ENCODE measurements at regions not wholly inside any gene's neighbourhood (a gene's known extent, or its start where the extent isn't known, plus 50 kb on each side); places are given as distances from the start of the nearest gene placed in this dataset.
A peak's percentile ranks its signal among the peaks of the same experiment; 100 is the strongest.

- no peak overlapping the region for H3K4me3 ChIP-seq (ENCODE audit: low read length)
- no peaks in the 10 kb centered on the region for H3K9me3 ChIP-seq (ENCODE audit: control insufficient read depth, low read length)
- no peak overlapping the region for H3K27ac ChIP-seq (ENCODE audit: low read length)
- H3K27me3 ChIP-seq (ENCODE audit: control insufficient read depth, insufficient read depth): no peaks in the 10 kb centered on the region
- no peak for ATAC-seq
- DNase-seq: no peak
- intact Hi-C loops (cut with DNase I): no loop called here
- no peaks in the 10 kb centered on the region for H3K4me1 ChIP-seq (ENCODE audit: control insufficient read depth, insufficient read depth, low read length)
Measured at GRCh38 chr17:33499040-33499439, 205.9 kb upstream of the ASIC2 start.

- Histone ChIP-seq H3K27ac (ENCODE audit: low read length) (no peak overlapping the region), H3K27me3 (ENCODE audit: control insufficient read depth, insufficient read depth) (no peaks in the 10 kb centered on the region), H3K9me3 (ENCODE audit: control insufficient read depth, low read length) (no peaks in the 10 kb centered on the region), H3K4me1 (ENCODE audit: control insufficient read depth, insufficient read depth, low read length) (no peaks in the 10 kb centered on the region), H3K4me3 (ENCODE audit: low read length) (no peak overlapping the region)
- intact Hi-C loops (cut with DNase I): no loop called here
- 19% methylated on average over 3 of the region's 3 CpGs for WGBS
- DNase-seq (no peak), ATAC-seq (peak in 1 of 2 donors; percentile 66)
Measured at GRCh38 chr17:33500151-33500550, 207.1 kb upstream of the ASIC2 start.

- Histone ChIP-seq H3K27me3 (ENCODE audit: control insufficient read depth, insufficient read depth) (no peaks in the 10 kb centered on the region), H3K4me3 (ENCODE audit: low read length) (no peak overlapping the region), H3K9me3 (ENCODE audit: control insufficient read depth, low read length) (no peaks in the 10 kb centered on the region), H3K4me1 (ENCODE audit: control insufficient read depth, insufficient read depth, low read length) (no peaks in the 10 kb centered on the region), H3K27ac (ENCODE audit: low read length) (no peak overlapping the region)
- DNase-seq: no peak
- WGBS: 85% methylated on average over 6 of the region's 6 CpGs
- ATAC-seq: no peak
- intact Hi-C loops (cut with DNase I): no loop called here
Measured at GRCh38 chr17:33501185-33501584, 208.1 kb upstream of the ASIC2 start.

GRCh38 chr17:33504571-33504970 lies 211.5 kb upstream of the ASIC2 start:
- intact Hi-C loops (cut with DNase I): no loop called here
- Histone ChIP-seq H3K4me3 (ENCODE audit: low read length) (no peak overlapping the region), H3K9me3 (ENCODE audit: control insufficient read depth, low read length) (no peaks in the 10 kb centered on the region), H3K27ac (ENCODE audit: low read length) (no peak overlapping the region), H3K4me1 (ENCODE audit: control insufficient read depth, insufficient read depth, low read length) (peaks cover 2% of the 10 kb centered on the region), H3K27me3 (ENCODE audit: control insufficient read depth, insufficient read depth) (no peaks in the 10 kb centered on the region)
- ATAC-seq (no peak), DNase-seq (no peak)
- 89% methylated on average over 2 of the region's 2 CpGs for WGBS

- ATAC-seq (peak in 1 of 2 donors; percentile 63), DNase-seq (no peak)
- WGBS: 50% methylated on average over 11 of the region's 11 CpGs
- Histone ChIP-seq H3K4me3 (ENCODE audit: low read length) (no peak overlapping the region), H3K4me1 (ENCODE audit: control insufficient read depth, insufficient read depth, low read length) (peaks cover 2% of the 10 kb centered on the region), H3K27me3 (ENCODE audit: control insufficient read depth, insufficient read depth) (no peaks in the 10 kb centered on the region), H3K9me3 (ENCODE audit: control insufficient read depth, low read length) (no peaks in the 10 kb centered on the region), H3K27ac (ENCODE audit: low read length) (no peak overlapping the region)
- intact Hi-C loops (cut with DNase I): no loop called here
Measured at GRCh38 chr17:33506889-33507650, 214.0 kb upstream of the ASIC2 start.

- Histone ChIP-seq H3K27me3 (ENCODE audit: control insufficient read depth, insufficient read depth) (no peaks in the 10 kb centered on the region), H3K27ac (ENCODE audit: low read length) (no peak overlapping the region), H3K4me1 (ENCODE audit: control insufficient read depth, insufficient read depth, low read length) (peaks cover 2% of the 10 kb centered on the region), H3K9me3 (ENCODE audit: control insufficient read depth, low read length) (no peaks in the 10 kb centered on the region), H3K4me3 (ENCODE audit: low read length) (no peak overlapping the region)
- intact Hi-C loops (cut with DNase I): no loop called here
- DNase-seq (no peak), ATAC-seq (no peak)
- WGBS: 76% methylated on average over 3 of the region's 3 CpGs
Measured at GRCh38 chr17:33508215-33508614, 215.1 kb upstream of the ASIC2 start.

- Histone ChIP-seq H3K4me1 (ENCODE audit: control insufficient read depth, insufficient read depth, low read length) (peaks cover 2% of the 10 kb centered on the region), H3K9me3 (ENCODE audit: control insufficient read depth, low read length) (no peaks in the 10 kb centered on the region), H3K4me3 (ENCODE audit: low read length) (no peak overlapping the region), H3K27ac (ENCODE audit: low read length) (no peak overlapping the region), H3K27me3 (ENCODE audit: control insufficient read depth, insufficient read depth) (no peaks in the 10 kb centered on the region)
- 77% methylated on average over 8 of the region's 8 CpGs for WGBS
- ATAC-seq (no peak), DNase-seq (no peak)
- intact Hi-C loops (cut with DNase I): no loop called here
Measured at GRCh38 chr17:33509331-33509730, 216.2 kb upstream of the ASIC2 start.

GRCh38 chr17:33511670-33512069 lies 218.6 kb upstream of the ASIC2 start:
- ATAC-seq (no peak), DNase-seq (no peak)
- Histone ChIP-seq H3K4me3 (ENCODE audit: low read length) (no peak overlapping the region), H3K27ac (ENCODE audit: low read length) (no peak overlapping the region), H3K27me3 (ENCODE audit: control insufficient read depth, insufficient read depth) (no peaks in the 10 kb centered on the region), H3K9me3 (ENCODE audit: control insufficient read depth, low read length) (no peaks in the 10 kb centered on the region), H3K4me1 (ENCODE audit: control insufficient read depth, insufficient read depth, low read length) (peaks cover 2% of the 10 kb centered on the region)
- WGBS: 68% methylated on average over 2 of the region's 2 CpGs
- intact Hi-C loops (cut with DNase I): no loop called here

- Histone ChIP-seq H3K9me3 (ENCODE audit: control insufficient read depth, low read length) (no peaks in the 10 kb centered on the region), H3K27ac (ENCODE audit: low read length) (no peak overlapping the region), H3K4me1 (ENCODE audit: control insufficient read depth, insufficient read depth, low read length) (no peaks in the 10 kb centered on the region), H3K4me3 (ENCODE audit: low read length) (no peak overlapping the region), H3K27me3 (ENCODE audit: control insufficient read depth, insufficient read depth) (no peaks in the 10 kb centered on the region)
- ATAC-seq: no peak
- no peak for DNase-seq
- intact Hi-C loops (cut with DNase I): no loop called here
Measured at GRCh38 chr17:33512113-33512512, 219.0 kb upstream of the ASIC2 start.

- no peak for ATAC-seq
- no peak overlapping the region for H3K27ac ChIP-seq (ENCODE audit: low read length)
- intact Hi-C loops (cut with DNase I): no loop called here
Measured at GRCh38 chr17:33513769-33514168, 220.7 kb upstream of the ASIC2 start.

GRCh38 chr17:33514369-33514768 lies 221.3 kb upstream of the ASIC2 start:
- Histone ChIP-seq H3K4me1 (ENCODE audit: control insufficient read depth, insufficient read depth, low read length) (no peaks in the 10 kb centered on the region), H3K9me3 (ENCODE audit: control insufficient read depth, low read length) (no peaks in the 10 kb centered on the region), H3K27me3 (ENCODE audit: control insufficient read depth, insufficient read depth) (no peaks in the 10 kb centered on the region), H3K27ac (ENCODE audit: low read length) (no peak overlapping the region), H3K4me3 (ENCODE audit: low read length) (no peak overlapping the region)
- intact Hi-C loops (cut with DNase I): no loop called here
- WGBS: 92% methylated on average over 6 of the region's 6 CpGs
- DNase-seq (no peak), ATAC-seq (no peak)

More at GRCh38 chr17:33513769-33514168, 220.7 kb upstream of the ASIC2 start:
- Histone ChIP-seq H3K9me3 (ENCODE audit: control insufficient read depth, low read length) (no peaks in the 10 kb centered on the region), H3K4me3 (ENCODE audit: low read length) (no peak overlapping the region), H3K27me3 (ENCODE audit: control insufficient read depth, insufficient read depth) (no peaks in the 10 kb centered on the region), H3K4me1 (ENCODE audit: control insufficient read depth, insufficient read depth, low read length) (no peaks in the 10 kb centered on the region)
- no peak for DNase-seq
- WGBS: 84% methylated on average over 5 of the region's 5 CpGs

- DNase-seq (no peak), ATAC-seq (no peak)
- 53% methylated on average over 7 of the region's 7 CpGs for WGBS
- H3K27me3 ChIP-seq (ENCODE audit: control insufficient read depth, insufficient read depth): no peaks in the 10 kb centered on the region
- intact Hi-C loops (cut with DNase I): no loop called here
- no peak overlapping the region for H3K4me3 ChIP-seq (ENCODE audit: low read length)
- no peaks in the 10 kb centered on the region for H3K4me1 ChIP-seq (ENCODE audit: control insufficient read depth, insufficient read depth, low read length)
- H3K27ac ChIP-seq (ENCODE audit: low read length): no peak overlapping the region
- H3K9me3 ChIP-seq (ENCODE audit: control insufficient read depth, low read length): no peaks in the 10 kb centered on the region
Measured at GRCh38 chr17:33515974-33516373, 222.9 kb upstream of the ASIC2 start.
